Thyroid gland (tissue), 4 donors: ENCODE measurements at regions not wholly inside any gene's neighbourhood (a gene's known extent, or its start where the extent isn't known, plus 50 kb on each side); places are given as distances from the start of the nearest gene placed in this dataset.

ENCODE experiments used
- CTCF ChIP-seq, 6 experiments: fragments of 200-600 bp in 3 of 6; fragments of 450-650 bp in 3 of 6; sonication (generic) in 3 of 6; IDR thresholded peaks; one replicate each; pipeline ENCODE4 v1.5.1; 2016 to 2019; ENCODE audit warnings: antibody characterized with exemption in 6 of 6, mild to moderate bottlenecking in 2 of 6, inconsistent platforms in 1 of 6, moderate library complexity in 1 of 6
- POLR2A ChIP-seq, 2 donors: fragments of 450-650 bp; IDR thresholded peaks; one replicate each; pipeline ENCODE4 v1.6.1; 2017; ENCODE audit warnings: antibody characterized with exemption in 2 of 2, mild to moderate bottlenecking in 2 of 2, moderate library complexity in 1 of 2

- TF ChIP-seq CTCF (IDR thresholded peaks at IDR 0.05) = no peak
- TF ChIP-seq POLR2A (IDR thresholded peaks at IDR 0.05) = no peak
Observed at GRCh38 chr11:106327637-106328036, 250.2 kb downstream of the AASDHPPT start.
